ENCODE measurements at regions not wholly inside any gene's neighbourhood (a gene's known extent, or its start where the extent isn't known, plus 50 kb on each side); places are given as distances from the start of the nearest gene placed in this dataset.

- Histone ChIP-seq H3K9me3 (replicated peaks; ENCODE audit: low read length) (no peaks in the 10 kb centered on the region), H3K4me1 (ENCODE audit: control insufficient read depth, insufficient read depth, low read length) (no peaks in the 10 kb centered on the region), H3K9ac (ENCODE audit: low read depth, low read length) (no peak overlapping the region), H3K4me3 (ENCODE audit: low read length) (no peak overlapping the region), H3K27me3 (ENCODE audit: control insufficient read depth, insufficient read depth, low read length) (no peaks in the 10 kb centered on the region), H3K4me2 (ENCODE audit: low read length) (no peak overlapping the region), H3K36me3 (ENCODE audit: insufficient read depth, low read length) (no peaks in the 10 kb centered on the region)
These were observed 355.3 kb upstream of the IGFBP7 start for GRCh38 chr4:57465321-57466056.

GRCh38 chr4:57462843-57463242 lies 352.7 kb upstream of the IGFBP7 start:
- H3K9me3 ChIP-seq (replicated peaks; ENCODE audit: low read length), result no peaks in the 10 kb centered on the region
- no peaks in the 10 kb centered on the region for H3K36me3 ChIP-seq (ENCODE audit: insufficient read depth, low read length)
- H3K4me2 ChIP-seq (ENCODE audit: low read length), result no peak overlapping the region
- H3K4me3 ChIP-seq (ENCODE audit: low read length), result no peak overlapping the region
- H3K9ac ChIP-seq (ENCODE audit: low read depth, low read length), result no peak overlapping the region
- no peaks in the 10 kb centered on the region for H3K27me3 ChIP-seq (ENCODE audit: control insufficient read depth, insufficient read depth, low read length)
- no peaks in the 10 kb centered on the region for H3K4me1 ChIP-seq (ENCODE audit: control insufficient read depth, insufficient read depth, low read length)

- no peaks in the 10 kb centered on the region for H3K4me1 ChIP-seq (ENCODE audit: control insufficient read depth, insufficient read depth, low read length)
- no peak overlapping the region for H3K9ac ChIP-seq (ENCODE audit: low read depth, low read length)
- no peaks in the 10 kb centered on the region for H3K27me3 ChIP-seq (ENCODE audit: control insufficient read depth, insufficient read depth, low read length)
- H3K4me3 ChIP-seq (ENCODE audit: low read length), result no peak overlapping the region
- no peak overlapping the region for H3K4me2 ChIP-seq (ENCODE audit: low read length)
- no peaks in the 10 kb centered on the region for H3K9me3 ChIP-seq (replicated peaks; ENCODE audit: low read length)
- H3K36me3 ChIP-seq (ENCODE audit: insufficient read depth, low read length), result no peaks in the 10 kb centered on the region
These were observed 350.8 kb upstream of the IGFBP7 start for GRCh38 chr4:57460967-57461366.

GRCh38 chr4:57448901-57449300 lies 338.7 kb upstream of the IGFBP7 start:
- Histone ChIP-seq H3K9ac (ENCODE audit: low read depth, low read length) (no peak overlapping the region), H3K9me3 (replicated peaks; ENCODE audit: low read length) (no peaks in the 10 kb centered on the region), H3K36me3 (ENCODE audit: insufficient read depth, low read length) (no peaks in the 10 kb centered on the region), H3K27me3 (ENCODE audit: control insufficient read depth, insufficient read depth, low read length) (peaks cover 2% of the 10 kb centered on the region), H3K4me3 (ENCODE audit: low read length) (no peak overlapping the region), H3K4me2 (ENCODE audit: low read length) (no peak overlapping the region), H3K4me1 (ENCODE audit: control insufficient read depth, insufficient read depth, low read length) (no peaks in the 10 kb centered on the region)

GRCh38 chr4:57448452-57448851 lies 338.3 kb upstream of the IGFBP7 start:
- Histone ChIP-seq H3K4me3 (ENCODE audit: low read length) (no peak overlapping the region), H3K9ac (ENCODE audit: low read depth, low read length) (no peak overlapping the region), H3K27me3 (ENCODE audit: control insufficient read depth, insufficient read depth, low read length) (peaks cover 6% of the 10 kb centered on the region), H3K4me1 (ENCODE audit: control insufficient read depth, insufficient read depth, low read length) (no peaks in the 10 kb centered on the region), H3K9me3 (replicated peaks; ENCODE audit: low read length) (no peaks in the 10 kb centered on the region), H3K4me2 (ENCODE audit: low read length) (no peak overlapping the region), H3K36me3 (ENCODE audit: insufficient read depth, low read length) (no peaks in the 10 kb centered on the region)

GRCh38 chr4:57446266-57446665 lies 336.1 kb upstream of the IGFBP7 start:
- Histone ChIP-seq H3K9me3 (replicated peaks; ENCODE audit: low read length) (no peaks in the 10 kb centered on the region), H3K4me1 (ENCODE audit: control insufficient read depth, insufficient read depth, low read length) (no peaks in the 10 kb centered on the region), H3K4me3 (ENCODE audit: low read length) (no peak overlapping the region), H3K36me3 (ENCODE audit: insufficient read depth, low read length) (no peaks in the 10 kb centered on the region), H3K4me2 (ENCODE audit: low read length) (no peak overlapping the region), H3K27me3 (ENCODE audit: control insufficient read depth, insufficient read depth, low read length) (peaks cover 12% of the 10 kb centered on the region), H3K9ac (ENCODE audit: low read depth, low read length) (no peak overlapping the region)

GRCh38 chr4:57445686-57446085 lies 335.5 kb upstream of the IGFBP7 start:
- Histone ChIP-seq H3K4me2 (ENCODE audit: low read length) (no peak overlapping the region), H3K4me3 (ENCODE audit: low read length) (no peak overlapping the region), H3K4me1 (ENCODE audit: control insufficient read depth, insufficient read depth, low read length) (no peaks in the 10 kb centered on the region), H3K9ac (ENCODE audit: low read depth, low read length) (no peak overlapping the region), H3K36me3 (ENCODE audit: insufficient read depth, low read length) (no peaks in the 10 kb centered on the region), H3K27me3 (ENCODE audit: control insufficient read depth, insufficient read depth, low read length) (peaks cover 12% of the 10 kb centered on the region), H3K9me3 (replicated peaks; ENCODE audit: low read length) (no peaks in the 10 kb centered on the region)

GRCh38 chr4:57444671-57445070 lies 334.5 kb upstream of the IGFBP7 start:
- Histone ChIP-seq H3K4me2 (ENCODE audit: low read length) (no peak overlapping the region), H3K4me1 (ENCODE audit: control insufficient read depth, insufficient read depth, low read length) (no peaks in the 10 kb centered on the region), H3K27me3 (ENCODE audit: control insufficient read depth, insufficient read depth, low read length) (peaks cover 12% of the 10 kb centered on the region), H3K36me3 (ENCODE audit: insufficient read depth, low read length) (no peaks in the 10 kb centered on the region), H3K4me3 (ENCODE audit: low read length) (no peak overlapping the region), H3K9me3 (replicated peaks; ENCODE audit: low read length) (no peaks in the 10 kb centered on the region), H3K9ac (ENCODE audit: low read depth, low read length) (no peak overlapping the region)

GRCh38 chr4:57443787-57444186 lies 333.6 kb upstream of the IGFBP7 start:
- no peaks in the 10 kb centered on the region for H3K36me3 ChIP-seq (ENCODE audit: insufficient read depth, low read length)
- no peaks in the 10 kb centered on the region for H3K9me3 ChIP-seq (replicated peaks; ENCODE audit: low read length)
- H3K9ac ChIP-seq (ENCODE audit: low read depth, low read length), result no peak overlapping the region
- H3K27me3 ChIP-seq (ENCODE audit: control insufficient read depth, insufficient read depth, low read length), result peaks cover 12% of the 10 kb centered on the region
- no peak overlapping the region for H3K4me3 ChIP-seq (ENCODE audit: low read length)
- H3K4me1 ChIP-seq (ENCODE audit: control insufficient read depth, insufficient read depth, low read length), result no peaks in the 10 kb centered on the region
- H3K4me2 ChIP-seq (ENCODE audit: low read length), result no peak overlapping the region

- no peak overlapping the region for H3K4me3 ChIP-seq (ENCODE audit: low read length)
- no peaks in the 10 kb centered on the region for H3K4me1 ChIP-seq (ENCODE audit: control insufficient read depth, insufficient read depth, low read length)
- H3K9ac ChIP-seq (ENCODE audit: low read depth, low read length), result no peak overlapping the region
- H3K36me3 ChIP-seq (ENCODE audit: insufficient read depth, low read length), result no peaks in the 10 kb centered on the region
- no peaks in the 10 kb centered on the region for H3K9me3 ChIP-seq (replicated peaks; ENCODE audit: low read length)
- H3K4me2 ChIP-seq (ENCODE audit: low read length), result no peak overlapping the region
- H3K27me3 ChIP-seq (ENCODE audit: control insufficient read depth, insufficient read depth, low read length), result peaks cover 12% of the 10 kb centered on the region
These were observed 333.1 kb upstream of the IGFBP7 start for GRCh38 chr4:57443308-57443707.

- Histone ChIP-seq H3K27me3 (ENCODE audit: control insufficient read depth, insufficient read depth, low read length) (peaks cover 12% of the 10 kb centered on the region), H3K9ac (ENCODE audit: low read depth, low read length) (no peak overlapping the region), H3K4me2 (ENCODE audit: low read length) (no peak overlapping the region), H3K4me3 (ENCODE audit: low read length) (no peak overlapping the region), H3K9me3 (replicated peaks; ENCODE audit: low read length) (no peaks in the 10 kb centered on the region), H3K36me3 (ENCODE audit: insufficient read depth, low read length) (no peaks in the 10 kb centered on the region), H3K4me1 (ENCODE audit: control insufficient read depth, insufficient read depth, low read length) (no peaks in the 10 kb centered on the region)
These were observed 332.7 kb upstream of the IGFBP7 start for GRCh38 chr4:57442831-57443291.

- Histone ChIP-seq H3K4me1 (ENCODE audit: control insufficient read depth, insufficient read depth, low read length) (no peaks in the 10 kb centered on the region), H3K36me3 (ENCODE audit: insufficient read depth, low read length) (no peaks in the 10 kb centered on the region), H3K4me2 (ENCODE audit: low read length) (no peak overlapping the region), H3K27me3 (ENCODE audit: control insufficient read depth, insufficient read depth, low read length) (peaks cover 12% of the 10 kb centered on the region), H3K9ac (ENCODE audit: low read depth, low read length) (no peak overlapping the region), H3K4me3 (ENCODE audit: low read length) (no peak overlapping the region), H3K9me3 (replicated peaks; ENCODE audit: low read length) (no peaks in the 10 kb centered on the region)
These were observed 332.1 kb upstream of the IGFBP7 start for GRCh38 chr4:57442241-57442640.
